Cardiac muscle cell (in vitro differentiated cells and primary cell): ENCODE measurements at regions not wholly inside any gene's neighbourhood (a gene's known extent, or its start where the extent isn't known, plus 50 kb on each side); places are given as distances from the start of the nearest gene placed in this dataset.
"Not testable (repeated sequence)": the region's sequence is repeated elsewhere in the genome, so short reads cannot be mapped to it uniquely, and the experiment has no call there.

Source experiments
- DNase-seq, 2 donors: peaks; one replicate each; pipeline versions ENCODE4 v3.0.0 to v3.0.0-alpha.2; 2010 to 2017; ENCODE audit warnings: low read depth in 1 of 2, low spot score in 1 of 2
- H3K27ac ChIP-seq: fragments of 200-600 bp; sonication (generic); 2 replicates; pipeline ENCODE4 v1.5.1; 2016
- H3K27me3 ChIP-seq: fragments of 200-600 bp; sonication (generic); 2 replicates; pipeline ENCODE4 v1.6.0; 2016; ENCODE audit warnings: control low read depth
- H3K36me3 ChIP-seq: fragments of 200-600 bp; sonication (generic); 2 replicates; pipeline ENCODE4 v1.5.1; 2016; ENCODE audit warnings: control low read depth
- H3K4me1 ChIP-seq: fragments of 200-600 bp; sonication (generic); 2 replicates; pipeline ENCODE4 v1.8.1; 2017; ENCODE audit warnings: low read depth, mild to moderate bottlenecking, mixed run types
- H3K4me3 ChIP-seq: fragments of 200-600 bp; sonication (generic); 2 replicates; pipeline ENCODE4 v1.5.1; 2016; ENCODE audit warnings: mild to moderate bottlenecking
- H3K9me3 ChIP-seq: fragments of 200-600 bp; sonication (generic); 2 replicates; pipeline ENCODE4 v1.5.1; 2017; ENCODE audit warnings: low read depth, mild to moderate bottlenecking, control low read depth
- TF ChIP-seq, protein P1 (sequence below): IDR thresholded peaks from 2 replicates; pipeline ENCODE4 v1.5.1; 2012; ENCODE audit warnings: low read depth, mild to moderate bottlenecking, low read length

DNA sequence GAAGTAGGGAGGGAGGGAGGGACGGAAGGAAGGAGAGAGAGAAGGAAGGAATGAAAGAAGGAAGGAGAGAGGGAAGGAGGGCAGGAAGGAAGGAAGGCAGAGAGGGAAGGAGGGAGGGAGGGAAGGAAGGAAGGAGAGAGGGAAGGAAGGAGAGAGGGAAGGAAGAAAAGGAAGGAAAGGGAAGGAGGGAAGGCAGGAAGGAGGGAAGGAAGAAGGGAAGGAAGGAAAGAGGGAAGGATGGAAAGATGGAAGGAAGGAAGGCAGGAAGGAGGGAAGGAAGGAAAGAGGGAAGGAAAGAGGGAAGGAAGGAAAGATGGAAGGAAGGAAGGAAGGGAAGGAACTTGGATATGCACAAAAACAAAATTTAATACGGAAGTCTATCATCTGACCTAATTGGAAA, 844.5 kb upstream of the DEFB115 start:
- H3K4me1 ChIP-seq = no peaks in the 10 kb centered on the region
- H3K36me3 ChIP-seq = no peaks in the 10 kb centered on the region
- no peak overlapping the region for H3K4me3 ChIP-seq
- no peak overlapping the region for H3K27ac ChIP-seq
- TF ChIP-seq, protein P1, sequence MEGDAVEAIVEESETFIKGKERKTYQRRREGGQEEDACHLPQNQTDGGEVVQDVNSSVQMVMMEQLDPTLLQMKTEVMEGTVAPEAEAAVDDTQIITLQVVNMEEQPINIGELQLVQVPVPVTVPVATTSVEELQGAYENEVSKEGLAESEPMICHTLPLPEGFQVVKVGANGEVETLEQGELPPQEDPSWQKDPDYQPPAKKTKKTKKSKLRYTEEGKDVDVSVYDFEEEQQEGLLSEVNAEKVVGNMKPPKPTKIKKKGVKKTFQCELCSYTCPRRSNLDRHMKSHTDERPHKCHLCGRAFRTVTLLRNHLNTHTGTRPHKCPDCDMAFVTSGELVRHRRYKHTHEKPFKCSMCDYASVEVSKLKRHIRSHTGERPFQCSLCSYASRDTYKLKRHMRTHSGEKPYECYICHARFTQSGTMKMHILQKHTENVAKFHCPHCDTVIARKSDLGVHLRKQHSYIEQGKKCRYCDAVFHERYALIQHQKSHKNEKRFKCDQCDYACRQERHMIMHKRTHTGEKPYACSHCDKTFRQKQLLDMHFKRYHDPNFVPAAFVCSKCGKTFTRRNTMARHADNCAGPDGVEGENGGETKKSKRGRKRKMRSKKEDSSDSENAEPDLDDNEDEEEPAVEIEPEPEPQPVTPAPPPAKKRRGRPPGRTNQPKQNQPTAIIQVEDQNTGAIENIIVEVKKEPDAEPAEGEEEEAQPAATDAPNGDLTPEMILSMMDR = no peak
- no peak for DNase-seq
- no peaks in the 10 kb centered on the region for H3K9me3 ChIP-seq
- H3K27me3 ChIP-seq = no peaks in the 10 kb centered on the region

DNA sequence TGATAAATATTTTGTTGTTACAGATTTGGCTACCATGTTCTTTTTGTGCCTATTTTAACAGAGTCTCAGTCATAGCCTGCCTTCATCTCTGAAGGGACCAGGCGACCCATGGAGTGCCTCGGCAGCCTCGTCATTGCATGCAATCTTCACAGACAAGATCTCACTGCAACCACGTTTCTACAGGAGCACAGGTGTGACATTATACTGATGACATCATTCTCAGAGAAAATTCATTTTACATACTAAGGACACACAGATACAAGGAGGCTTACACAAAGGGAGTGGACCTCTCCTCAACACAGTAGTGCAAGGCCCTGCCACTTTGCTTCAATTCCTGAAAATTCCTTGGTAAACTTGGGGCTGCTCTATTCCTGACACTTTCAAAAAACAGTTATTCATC, 840.1 kb upstream of the DEFB115 start:
- not testable (repeated sequence) for H3K36me3 ChIP-seq, H3K27me3 ChIP-seq, H3K9me3 ChIP-seq, H3K27ac ChIP-seq, DNase-seq, H3K4me1 ChIP-seq, H3K4me3 ChIP-seq

DNA sequence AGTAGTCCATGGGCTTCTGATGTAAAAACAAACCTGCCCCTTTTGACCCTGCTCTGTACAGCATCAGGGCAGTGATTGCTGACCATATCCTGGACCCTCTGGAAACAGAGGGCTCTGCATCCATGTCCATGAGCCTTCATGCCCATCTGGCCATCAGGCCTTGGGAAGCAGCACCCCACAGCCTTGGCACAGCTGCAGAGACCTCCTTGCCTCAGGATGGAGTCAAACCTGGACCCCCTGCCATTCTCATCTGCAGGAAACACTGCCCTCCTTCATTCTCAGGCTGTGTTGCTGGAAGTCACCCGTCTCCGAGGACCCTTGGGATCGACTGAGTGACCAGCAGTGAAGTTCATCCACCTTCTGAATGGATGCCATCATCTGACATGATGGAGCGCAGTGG, 839.1 kb upstream of the DEFB115 start:
- H3K27ac ChIP-seq, H3K9me3 ChIP-seq, H3K36me3 ChIP-seq, DNase-seq, H3K4me3 ChIP-seq, H3K27me3 ChIP-seq, H3K4me1 ChIP-seq: not testable (repeated sequence)

DNA sequence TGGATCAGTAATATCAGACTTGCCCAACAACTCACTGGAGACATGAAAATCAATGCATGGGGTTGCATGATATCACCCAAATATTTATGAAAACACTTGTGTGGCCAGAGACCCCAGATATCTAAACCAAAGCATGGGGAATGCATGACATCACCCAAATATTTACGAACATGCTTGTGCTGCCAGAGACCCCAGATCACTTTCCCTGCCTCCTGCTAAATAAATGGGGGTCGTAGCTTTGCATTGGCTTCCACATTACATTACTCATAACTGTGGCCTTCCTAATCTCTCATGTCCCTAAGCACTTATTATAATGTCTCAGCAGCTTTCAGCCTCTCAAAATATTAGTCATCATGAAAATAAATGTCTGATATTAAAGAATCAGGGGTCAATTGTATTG, 838.0 kb upstream of the DEFB115 start:
- H3K9me3 ChIP-seq = no peaks in the 10 kb centered on the region
- TF ChIP-seq, protein P1 = no peak
- no peak overlapping the region for H3K4me3 ChIP-seq
- no peaks in the 10 kb centered on the region for H3K36me3 ChIP-seq
- H3K27ac ChIP-seq = no peak overlapping the region
- no peak for DNase-seq
- no peaks in the 10 kb centered on the region for H3K4me1 ChIP-seq
- no peaks in the 10 kb centered on the region for H3K27me3 ChIP-seq

DNA sequence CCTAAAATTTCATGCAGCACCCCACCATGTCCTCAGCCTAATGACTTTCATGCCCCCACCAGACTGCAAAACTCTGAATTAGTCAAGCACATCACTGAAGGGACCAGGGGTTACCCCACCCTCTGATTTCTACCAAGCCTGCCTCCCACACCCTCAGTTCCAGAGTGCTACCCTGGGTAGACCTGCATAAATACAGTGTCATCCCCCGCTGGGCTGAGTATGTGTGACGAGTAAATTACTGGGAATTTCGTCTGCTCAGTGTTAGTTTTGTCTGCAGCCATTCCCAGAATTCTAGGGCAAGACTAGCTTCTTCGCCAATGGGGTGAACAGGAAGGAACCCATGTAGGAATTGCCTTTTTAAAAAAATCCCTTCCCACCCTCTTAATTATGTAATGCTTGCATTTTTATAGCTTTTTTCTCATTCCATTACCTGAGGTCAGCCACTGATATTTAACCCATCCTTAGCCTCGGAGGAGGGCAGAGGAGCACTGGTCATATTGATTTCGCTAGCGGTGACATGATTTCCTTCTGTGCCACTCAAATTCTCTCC, 837.5 kb upstream of the DEFB115 start:
- not testable (repeated sequence) for DNase-seq, H3K4me3 ChIP-seq, H3K27me3 ChIP-seq, H3K4me1 ChIP-seq, H3K9me3 ChIP-seq, H3K27ac ChIP-seq, H3K36me3 ChIP-seq
